ENCODE measurements at regions not wholly inside any gene's neighbourhood (a gene's known extent, or its start where the extent isn't known, plus 50 kb on each side); places are given as distances from the start of the nearest gene placed in this dataset.
A peak's percentile ranks its signal among the peaks of the same experiment; 100 is the strongest.

- intact Hi-C loops (cut with DNase I), result no loop called here
- H3K4me3 ChIP-seq, result no peak overlapping the region
- FAIRE-seq (no peak), DNase-seq (no peak), ATAC-seq (peak in 2 of 4 donors; percentile 30 to 43)
- no peaks in the 10 kb centered on the region for H3K4me1 ChIP-seq
- no peaks in the 10 kb centered on the region for H3K9me3 ChIP-seq
- no peak overlapping the region for H3K27ac ChIP-seq
- H3K27me3 ChIP-seq, result no peaks in the 10 kb centered on the region
- no peaks in the 10 kb centered on the region for H3K36me3 ChIP-seq
- WGBS, 2 donors, result 27 to 28% methylated on average over 3 of the region's 3 CpGs
- TF ChIP-seq CTCF (IDR thresholded peaks at IDR 0.05), result no peak
Measured at GRCh38 chr1:114310695-114311271, 157.1 kb upstream of the SYT6 start.

GRCh38 chr1:114302821-114303220 lies 149.2 kb upstream of the SYT6 start:
- ATAC-seq (no peak), FAIRE-seq (no peak), DNase-seq (no peak)
- Histone ChIP-seq H3K9me3 (no peaks in the 10 kb centered on the region), H3K4me1 (no peaks in the 10 kb centered on the region), H3K27ac (no peak overlapping the region), H3K4me3 (no peak overlapping the region), H3K27me3 (no peaks in the 10 kb centered on the region), H3K36me3 (no peaks in the 10 kb centered on the region)
- intact Hi-C loops (cut with DNase I), result no loop called here
- 92 to 100% methylated on average over 2 of the region's 2 CpGs for WGBS, 2 donors
- TF ChIP-seq CTCF (IDR thresholded peaks at IDR 0.05), result no peak

GRCh38 chr1:114299331-114299975 lies 145.8 kb upstream of the SYT6 start:
- ATAC-seq, result no peak
- intact Hi-C loops (cut with DNase I), result no loop called here
- WGBS, 2 donors, result 63 to 73% methylated on average over 9 of the region's 9 CpGs
- no peak overlapping the region for H3K4me3 ChIP-seq
- H3K27me3 ChIP-seq, result no peaks in the 10 kb centered on the region
- DNase-seq, result no peak
- H3K4me1 ChIP-seq, result no peaks in the 10 kb centered on the region
- no peak overlapping the region for H3K27ac ChIP-seq
- no peak for TF ChIP-seq CTCF (IDR thresholded peaks at IDR 0.05)
- H3K9me3 ChIP-seq, result no peaks in the 10 kb centered on the region
- no peak for FAIRE-seq
- H3K36me3 ChIP-seq, result no peaks in the 10 kb centered on the region

GRCh38 chr1:114298008-114298407 lies 144.3 kb upstream of the SYT6 start:
- DNase-seq (no peak), ATAC-seq (no peak), FAIRE-seq (no peak)
- no peaks in the 10 kb centered on the region for H3K9me3 ChIP-seq
- H3K4me1 ChIP-seq, result no peaks in the 10 kb centered on the region
- H3K4me3 ChIP-seq, result no peak overlapping the region
- TF ChIP-seq CTCF (IDR thresholded peaks at IDR 0.05), result no peak
- no peaks in the 10 kb centered on the region for H3K36me3 ChIP-seq
- intact Hi-C loops (cut with DNase I), result no loop called here
- H3K27ac ChIP-seq, result no peak overlapping the region
- no peaks in the 10 kb centered on the region for H3K27me3 ChIP-seq
- 71 to 80% methylated on average over 12 of the region's 12 CpGs for WGBS, 2 donors

- no peaks in the 10 kb centered on the region for H3K4me1 ChIP-seq
- ATAC-seq (no peak), DNase-seq (no peak), FAIRE-seq (no peak)
- intact Hi-C loops (cut with DNase I), result no loop called here
- no peaks in the 10 kb centered on the region for H3K36me3 ChIP-seq
- no peak overlapping the region for H3K4me3 ChIP-seq
- TF ChIP-seq CTCF (IDR thresholded peaks at IDR 0.05), result no peak
- no peaks in the 10 kb centered on the region for H3K9me3 ChIP-seq
- H3K27me3 ChIP-seq, result no peaks in the 10 kb centered on the region
- 79 to 85% methylated on average over 4 of the region's 4 CpGs for WGBS, 2 donors
- no peak overlapping the region for H3K27ac ChIP-seq
Measured at GRCh38 chr1:114296413-114296812, 142.7 kb upstream of the SYT6 start.
